Stimulated activated CD4-positive, alpha-beta T cell treated with anti-CD3 and anti-CD28 coated beads, TNF-alpha, amount 100 ng/mL, for 24 hours (primary cell): ENCODE measurements at regions not wholly inside any gene's neighbourhood (a gene's known extent, or its start where the extent isn't known, plus 50 kb on each side); places are given as distances from the start of the nearest gene placed in this dataset.
"Not testable (repeated sequence)": the region's sequence is repeated elsewhere in the genome, so short reads cannot be mapped to it uniquely, and the experiment has no call there.

Experiments
- DNase-seq, 3 experiments: peaks; one replicate each; pipeline ENCODE4 v3.0.0-alpha.2; 2020; ENCODE audit warnings: low read depth in 3 of 3

DNA sequence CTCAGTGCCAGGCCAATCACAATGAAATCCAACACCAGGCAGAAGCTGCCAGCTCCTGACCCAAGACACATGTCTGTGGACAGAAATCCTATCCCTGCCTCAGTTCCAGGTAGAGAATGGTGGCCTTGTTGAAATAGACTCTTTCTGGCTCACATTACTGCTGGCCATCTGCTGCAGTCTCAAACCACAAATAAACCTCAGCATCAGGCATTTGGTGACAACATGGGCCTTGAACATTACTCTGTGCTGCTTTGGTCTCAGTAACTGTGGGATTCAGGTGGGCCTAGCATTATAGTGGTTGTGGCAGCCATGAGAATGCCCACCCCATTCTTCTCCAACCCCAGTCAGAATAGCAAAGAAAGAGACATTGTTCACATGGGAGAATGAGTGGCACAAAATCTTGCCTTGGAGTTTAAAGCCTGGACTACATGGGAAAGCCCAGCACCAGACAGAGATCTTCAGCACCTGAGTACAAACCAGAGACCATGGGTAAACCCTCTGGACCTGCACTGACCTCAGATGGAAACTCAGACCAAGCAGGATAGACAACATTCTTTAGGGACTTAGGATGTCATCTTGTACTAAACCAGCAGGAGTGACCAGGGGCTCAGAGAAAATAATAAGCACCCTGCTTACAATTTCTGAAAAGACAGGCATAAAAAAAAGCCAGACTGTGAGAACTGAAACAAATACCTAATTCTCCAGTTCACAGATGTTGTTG lies 50.4 kb upstream of the TRAM1L1 start:
- no peak for DNase-seq

DNA sequence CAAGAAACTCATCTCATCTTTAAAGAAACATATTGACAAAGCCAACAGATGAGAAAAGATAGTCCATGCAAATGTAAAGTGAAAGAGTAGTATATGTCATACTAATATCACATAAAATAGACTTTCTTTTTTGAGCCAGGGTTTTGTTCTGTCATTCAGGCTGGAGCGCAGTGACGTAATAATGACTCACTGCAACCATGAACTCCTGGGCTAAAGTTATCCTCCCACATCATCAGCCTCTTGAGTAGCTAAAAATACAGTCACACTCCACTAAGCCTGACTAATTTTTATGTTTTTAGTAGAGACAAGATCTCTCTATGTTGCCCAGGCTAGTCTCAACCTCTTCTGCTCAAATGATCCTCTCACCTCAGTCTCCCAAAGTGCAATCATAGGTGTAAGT lies 51.8 kb upstream of the TRAM1L1 start:
- no peak for DNase-seq

DNA sequence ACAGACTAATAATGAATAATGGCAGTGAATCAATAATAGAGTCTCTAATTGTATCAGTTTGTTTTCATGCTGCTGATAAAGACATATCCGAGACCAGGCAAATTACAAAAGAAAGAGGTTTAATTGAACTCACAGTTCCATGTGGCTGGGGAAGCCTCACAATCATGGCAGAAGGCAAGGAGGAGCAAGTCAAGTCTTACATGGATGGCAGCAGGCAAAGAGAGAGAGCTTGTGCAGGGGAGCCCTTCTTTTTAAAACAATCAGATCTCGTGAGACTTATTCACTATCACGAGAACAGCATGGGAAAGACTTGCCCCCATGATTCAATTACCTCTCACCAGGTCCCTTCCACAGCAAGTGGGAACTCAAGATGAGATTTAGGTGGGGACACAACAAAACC lies 53.4 kb upstream of the TRAM1L1 start:
- DNase-seq: not testable (repeated sequence)

DNA sequence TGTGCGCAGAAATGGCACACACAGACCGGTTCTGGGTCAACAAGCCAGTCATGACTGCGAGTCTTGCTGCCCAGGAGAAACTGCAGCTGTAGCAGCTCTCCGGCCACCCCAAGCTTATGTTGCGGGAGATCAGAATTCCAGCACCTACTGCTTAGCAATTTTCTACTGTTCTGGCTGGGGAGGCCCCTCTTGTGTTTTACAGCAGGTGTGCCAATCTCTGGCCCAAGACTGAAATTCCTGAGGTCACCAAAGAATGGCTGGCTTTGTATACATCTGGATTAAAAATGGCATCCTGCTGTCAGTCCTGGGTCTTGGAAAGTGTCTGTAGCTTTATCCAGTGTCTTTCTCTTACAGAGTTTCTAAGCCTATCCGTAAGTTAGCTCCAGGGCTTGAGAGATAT lies 68.9 kb upstream of the TRAM1L1 start:
- no peak for DNase-seq

DNA sequence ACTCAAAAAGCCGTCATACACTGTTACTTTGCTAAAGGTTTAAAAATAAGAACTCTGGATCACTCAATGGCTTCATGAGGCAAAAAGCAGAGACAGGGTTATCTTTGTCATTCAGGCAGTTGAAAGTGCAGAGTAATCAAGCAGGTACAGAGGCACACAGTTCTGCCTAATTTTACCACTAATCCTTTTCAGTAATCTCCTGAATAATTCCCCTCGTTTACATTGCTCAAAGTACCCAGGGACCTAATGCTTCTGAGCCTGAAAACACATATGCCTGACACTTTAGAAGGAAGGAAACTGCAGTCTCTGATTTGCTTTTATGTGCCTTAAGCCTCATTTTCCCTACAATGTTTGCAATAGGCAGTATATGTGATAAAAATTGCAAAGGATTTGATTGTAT lies 71.4 kb upstream of the TRAM1L1 start:
- DNase-seq: no peak

DNA sequence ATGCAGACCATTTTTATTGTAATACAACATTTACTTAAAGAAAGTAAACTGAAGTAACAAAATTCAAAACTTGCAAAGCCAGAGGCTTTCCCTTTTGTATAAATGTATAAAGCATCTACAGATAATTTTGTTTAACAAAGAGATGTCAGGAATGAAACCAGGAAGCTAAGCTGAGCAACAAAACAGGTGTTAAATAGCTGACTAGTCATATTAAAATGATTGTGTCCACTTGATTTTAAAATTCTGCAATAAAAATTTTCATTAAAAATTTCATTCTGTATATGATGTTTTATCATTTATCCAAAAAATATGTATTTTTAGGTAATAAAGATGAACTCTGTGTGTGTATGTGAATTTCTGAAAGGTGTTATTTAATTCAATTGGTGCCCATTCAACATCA lies 72.0 kb upstream of the TRAM1L1 start:
- DNase-seq: no peak

DNA sequence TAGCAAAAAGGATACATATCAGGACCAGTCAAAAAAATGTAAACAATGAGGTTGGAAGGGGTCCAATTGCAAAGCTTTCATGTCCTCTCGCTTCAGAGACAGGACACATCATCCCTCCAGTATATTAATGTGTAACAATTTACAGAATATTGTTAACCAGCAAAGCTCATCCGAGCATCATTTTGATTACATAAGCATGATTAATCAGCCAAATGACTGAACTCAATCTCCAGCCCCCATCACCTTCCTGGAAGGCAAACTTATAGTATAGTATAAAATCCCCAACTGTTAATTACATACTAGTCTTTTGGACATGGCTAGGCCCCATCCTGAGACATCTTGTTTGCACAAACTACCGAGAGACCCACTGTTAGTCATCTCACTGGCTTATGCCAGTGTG lies 77.6 kb upstream of the TRAM1L1 start:
- DNase-seq: no peak

DNA sequence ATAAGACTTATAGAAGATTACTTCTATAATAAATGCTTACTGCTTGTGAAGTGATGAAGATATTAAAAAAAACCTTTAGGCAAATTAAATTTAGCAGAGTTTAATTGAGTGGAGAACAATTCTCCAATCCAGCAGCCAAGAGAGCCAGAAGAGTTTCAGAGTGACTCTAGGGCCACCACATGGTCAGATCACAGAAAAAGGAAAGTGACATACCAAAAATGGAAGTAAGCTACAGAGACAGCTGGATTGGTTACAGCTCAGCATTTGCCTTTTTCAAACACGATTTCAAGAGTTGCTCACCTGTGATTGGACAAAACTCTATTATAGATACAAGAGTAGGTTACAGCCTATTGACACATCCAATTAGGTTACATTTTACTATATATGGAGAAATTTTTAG lies 79.0 kb upstream of the TRAM1L1 start:
- DNase-seq: no peak

DNA sequence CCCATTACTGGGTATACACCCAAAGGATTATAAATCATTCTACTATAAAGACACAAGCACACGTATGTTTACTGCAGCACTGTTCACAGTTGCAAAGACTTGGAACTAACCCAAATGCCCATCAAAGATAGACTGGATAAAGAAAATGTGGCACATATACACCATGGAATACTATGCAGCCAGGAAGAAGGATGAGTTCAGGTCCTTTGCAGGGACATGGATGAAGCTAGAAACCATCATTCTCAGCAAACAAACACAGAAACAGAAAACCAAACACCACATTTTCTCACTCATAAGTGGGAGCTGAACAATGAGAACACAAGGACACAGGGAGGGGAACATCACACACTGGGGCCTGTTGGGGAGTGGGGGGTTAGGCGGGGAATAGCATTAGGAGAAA lies 90.0 kb upstream of the TRAM1L1 start:
- DNase-seq: not testable (repeated sequence)

DNA sequence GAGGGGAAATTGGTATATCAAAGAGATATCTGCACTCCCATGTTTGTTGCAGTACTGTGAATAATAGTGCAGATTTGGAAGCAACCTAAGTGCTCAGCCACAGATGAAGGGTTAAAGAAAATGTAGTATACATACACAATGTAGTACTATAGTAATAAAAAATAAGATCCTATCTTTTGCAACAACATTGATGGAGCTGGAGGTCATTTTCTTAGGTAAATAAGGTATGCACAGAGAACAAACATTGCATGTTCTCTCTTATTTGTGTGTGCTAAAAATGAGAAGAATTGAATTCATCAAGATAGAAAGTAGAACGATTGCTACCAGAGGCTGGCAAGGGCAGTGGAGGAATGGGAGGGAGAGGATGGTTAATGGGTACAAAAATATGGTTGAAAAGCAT lies 117.9 kb upstream of the TRAM1L1 start:
- no peak for DNase-seq

DNA sequence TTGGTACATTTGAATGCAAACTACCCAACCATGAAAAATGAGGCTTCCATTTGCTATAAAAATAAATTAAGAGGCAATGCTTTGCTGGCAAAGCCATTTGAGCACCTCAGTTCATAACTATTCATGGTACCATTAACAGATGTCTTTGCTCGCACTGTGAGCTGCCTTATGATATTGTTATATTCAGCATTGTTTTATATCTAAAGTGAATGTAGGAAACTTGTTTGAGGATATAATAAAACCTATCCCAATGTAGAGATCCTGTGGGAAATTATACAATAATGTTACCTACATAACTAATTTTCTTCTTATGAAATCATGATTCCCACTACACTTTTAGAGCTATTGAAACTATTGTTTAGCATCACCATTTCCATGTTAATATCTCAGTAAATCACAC lies 125.2 kb upstream of the TRAM1L1 start:
- no peak for DNase-seq

DNA sequence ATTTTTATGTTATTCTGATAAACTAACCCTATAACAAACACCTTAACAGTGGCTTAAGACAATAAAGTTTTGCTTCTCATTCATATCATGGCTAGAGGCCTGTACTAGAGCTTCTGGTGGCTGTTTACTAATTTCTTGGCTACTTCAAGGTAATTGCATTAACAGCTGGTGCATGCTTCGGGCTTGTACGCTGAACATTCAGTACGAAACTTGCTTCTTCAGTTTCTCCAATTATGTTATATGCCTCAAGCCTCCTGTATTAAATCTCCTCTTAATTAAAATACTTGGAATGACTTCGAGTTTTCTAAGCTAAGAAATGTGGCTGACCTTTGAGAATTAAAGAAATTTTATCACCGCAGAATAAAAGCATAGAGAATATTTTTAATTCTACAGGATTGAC lies 138.9 kb upstream of the TRAM1L1 start:
- no peak for DNase-seq

DNA sequence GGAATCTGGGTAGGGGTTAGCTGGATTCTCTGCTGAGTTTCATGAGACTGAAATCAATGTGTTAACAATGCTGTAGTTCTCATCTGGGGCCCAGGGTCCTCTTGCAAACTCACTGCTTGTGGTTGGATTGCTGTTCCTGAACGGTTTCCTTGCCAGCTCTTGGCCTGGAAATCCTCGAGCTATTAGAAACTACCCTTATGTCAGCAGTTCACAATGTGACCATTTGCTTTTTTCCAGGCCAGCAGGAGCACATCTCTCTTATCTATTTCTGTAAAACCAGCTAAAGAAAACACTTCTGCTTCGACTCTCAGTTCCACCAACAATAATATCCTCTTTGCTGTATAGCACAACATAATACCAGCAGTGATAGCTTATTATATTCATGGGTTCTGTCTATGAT lies 140.1 kb upstream of the TRAM1L1 start:
- DNase-seq: no peak

DNA sequence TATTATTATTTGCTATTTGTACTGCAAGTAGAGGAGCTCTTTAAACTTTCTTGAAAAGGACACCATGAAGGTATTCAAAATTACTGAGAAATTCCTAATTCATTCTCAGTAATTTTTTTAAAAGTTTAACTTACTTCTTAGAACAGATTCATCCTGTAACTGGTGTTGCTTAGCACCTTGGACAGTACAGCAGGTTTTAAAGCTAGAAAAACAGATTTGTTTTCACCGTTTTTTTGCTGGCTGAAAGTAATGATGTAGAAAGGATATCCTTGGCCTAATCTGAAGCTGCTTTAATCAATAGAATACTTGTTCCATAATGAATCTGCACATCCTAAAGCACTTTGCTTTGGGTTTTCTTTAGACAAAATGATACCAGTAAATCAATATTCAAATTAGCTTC lies 142.5 kb upstream of the TRAM1L1 start:
- no peak for DNase-seq

DNA sequence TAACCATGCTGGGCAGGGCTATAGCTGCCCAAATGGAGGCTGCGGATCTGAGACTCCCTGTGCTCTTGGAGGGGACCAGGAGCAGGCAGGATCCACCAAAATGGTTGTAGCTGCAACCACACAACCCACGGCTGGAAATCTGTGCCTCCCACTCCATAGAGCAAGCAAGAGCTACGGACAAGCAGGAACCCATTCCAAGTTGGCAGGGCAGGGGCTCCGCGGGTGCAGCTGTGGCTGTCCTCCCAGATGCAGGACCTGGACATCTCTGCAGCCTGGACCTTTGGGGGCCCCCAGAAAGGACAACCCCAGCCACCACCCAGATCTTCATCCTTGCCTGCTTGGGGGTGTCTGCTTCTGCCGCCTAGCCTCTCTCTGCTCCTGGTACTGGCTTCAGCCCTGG lies 154.1 kb upstream of the TRAM1L1 start:
- no peak for DNase-seq

DNA sequence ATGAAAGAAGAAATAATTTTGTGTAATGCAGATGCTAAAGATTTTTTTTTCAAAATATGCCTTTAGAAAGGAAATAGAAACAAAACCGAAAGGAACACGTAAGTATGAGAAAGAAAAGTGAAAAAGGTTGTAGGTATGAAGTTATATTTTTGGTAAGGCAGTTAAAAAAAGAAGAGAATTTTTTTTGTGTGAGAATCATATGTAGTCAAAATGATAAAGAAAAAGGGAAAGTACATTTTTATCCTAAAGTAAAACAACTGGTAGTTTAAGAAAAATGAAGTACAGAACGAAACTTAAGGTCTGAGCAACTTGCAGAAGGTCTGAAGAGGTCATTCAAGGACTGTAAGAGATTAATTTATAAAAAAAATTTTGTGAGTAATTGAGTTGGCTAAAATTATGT lies 164.0 kb upstream of the TRAM1L1 start:
- DNase-seq: no peak

DNA sequence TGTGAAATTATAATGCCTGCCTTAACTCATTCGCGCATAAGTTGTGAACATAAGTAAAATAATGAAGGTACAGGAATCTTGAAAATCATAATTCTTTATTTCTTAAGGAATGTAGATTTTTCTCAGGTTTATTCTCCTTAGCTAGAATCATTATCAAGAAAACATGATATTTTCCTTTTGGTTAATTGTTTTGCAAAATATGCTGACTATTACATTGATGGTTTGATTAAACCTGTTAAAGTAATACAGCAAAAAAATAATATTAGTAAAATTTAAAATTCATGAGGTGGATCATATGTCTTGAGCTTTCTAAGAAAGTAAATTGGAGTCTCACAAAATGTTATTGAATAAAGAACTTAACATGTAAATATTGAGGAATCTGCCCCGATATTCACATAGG lies 178.7 kb upstream of the TRAM1L1 start:
- DNase-seq: no peak

DNA sequence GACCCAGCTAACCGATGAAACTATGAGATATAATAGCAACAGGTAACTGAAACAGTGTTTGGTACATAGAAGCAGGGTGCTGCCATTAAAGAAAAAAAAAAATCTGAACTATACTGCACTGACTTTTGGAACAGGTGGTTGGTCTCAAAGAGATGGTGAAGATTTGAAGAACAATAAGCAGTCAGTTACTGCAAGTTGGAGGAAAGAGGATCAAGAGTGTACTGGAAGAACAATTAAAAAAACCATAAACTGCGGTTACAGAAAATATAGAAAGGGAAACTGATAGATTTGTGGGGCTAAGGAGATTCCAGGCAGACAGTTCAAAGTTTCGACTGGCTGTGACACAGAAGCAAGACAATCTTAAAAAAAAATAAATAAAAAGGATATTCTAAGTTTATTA lies 181.9 kb upstream of the TRAM1L1 start:
- no peak for DNase-seq

DNA sequence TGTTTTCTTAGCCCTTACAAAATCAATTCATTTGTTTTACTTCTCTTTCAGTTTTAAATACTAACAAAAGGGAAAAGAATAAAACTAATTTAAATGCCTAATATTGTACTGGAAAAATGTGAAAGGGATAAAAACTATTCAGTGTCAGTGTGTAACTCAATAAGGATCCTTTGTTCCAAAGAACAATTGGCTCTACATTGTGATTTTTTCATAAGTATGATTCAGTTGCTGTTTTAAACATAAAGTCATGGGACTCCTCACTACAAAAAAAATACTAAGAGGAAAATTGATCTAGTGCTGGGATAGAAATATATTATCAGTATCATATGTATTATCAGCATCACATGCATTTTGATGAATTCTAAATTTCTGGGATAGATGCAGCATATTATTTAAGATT lies 199.4 kb upstream of the TRAM1L1 start:
- DNase-seq: no peak

DNA sequence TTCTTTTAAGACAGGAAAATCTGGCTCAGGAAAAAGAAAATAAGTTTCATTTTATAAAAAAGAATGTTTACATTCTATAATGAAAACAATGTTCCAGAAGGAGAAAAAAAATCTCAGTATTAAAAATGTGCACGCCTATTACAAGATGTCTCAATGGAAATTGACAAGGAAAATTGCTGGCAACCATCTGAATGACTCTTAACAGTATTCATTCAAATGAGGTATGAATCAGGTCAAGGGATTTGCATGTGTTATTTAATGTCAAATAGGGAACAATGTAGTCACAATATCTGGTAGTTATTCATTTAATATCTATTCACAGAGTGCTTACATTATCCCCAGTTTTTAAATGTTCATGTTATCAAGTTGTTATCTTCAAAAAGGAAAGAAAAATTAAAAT lies 208.4 kb upstream of the TRAM1L1 start:
- DNase-seq: no peak

DNA sequence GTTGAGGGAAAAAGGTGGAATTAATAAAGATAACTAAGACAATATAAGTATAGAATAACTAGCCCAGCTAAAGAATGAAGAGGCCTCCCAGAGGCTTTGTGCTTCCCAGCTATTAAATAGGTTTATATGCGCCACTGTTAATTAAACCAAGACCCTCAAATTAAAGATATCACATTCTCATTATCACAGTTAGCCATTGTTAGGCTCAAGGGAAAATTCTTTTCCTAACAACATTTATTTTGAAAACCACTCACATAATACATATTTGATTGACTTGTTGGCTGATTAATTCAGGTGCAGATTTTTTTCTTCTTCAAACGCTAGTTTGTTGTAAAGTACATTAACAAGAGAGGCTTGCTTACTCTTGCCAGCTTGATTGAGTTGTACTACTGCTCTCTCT lies 216.8 kb upstream of the TRAM1L1 start:
- no peak for DNase-seq

DNA sequence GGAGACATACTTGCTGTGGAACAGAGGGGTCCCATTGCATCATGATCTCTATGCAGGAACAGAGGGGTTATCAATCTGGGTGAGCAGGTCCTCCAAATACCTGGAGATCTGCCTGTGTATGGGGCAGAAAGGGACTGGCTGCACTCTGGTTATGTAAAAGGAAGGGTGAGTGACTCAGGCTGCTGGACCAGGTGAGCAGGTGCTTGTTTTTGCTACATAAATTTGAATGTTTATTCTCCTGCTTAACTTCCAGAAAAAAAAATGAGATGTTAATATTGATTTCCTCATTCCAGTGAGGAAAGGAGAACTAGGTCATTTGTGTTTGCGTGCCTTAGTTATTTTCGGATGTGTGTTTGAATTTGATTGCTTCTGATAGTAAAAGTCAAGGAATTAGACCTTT lies 225.8 kb upstream of the TRAM1L1 start:
- no peak for DNase-seq

DNA sequence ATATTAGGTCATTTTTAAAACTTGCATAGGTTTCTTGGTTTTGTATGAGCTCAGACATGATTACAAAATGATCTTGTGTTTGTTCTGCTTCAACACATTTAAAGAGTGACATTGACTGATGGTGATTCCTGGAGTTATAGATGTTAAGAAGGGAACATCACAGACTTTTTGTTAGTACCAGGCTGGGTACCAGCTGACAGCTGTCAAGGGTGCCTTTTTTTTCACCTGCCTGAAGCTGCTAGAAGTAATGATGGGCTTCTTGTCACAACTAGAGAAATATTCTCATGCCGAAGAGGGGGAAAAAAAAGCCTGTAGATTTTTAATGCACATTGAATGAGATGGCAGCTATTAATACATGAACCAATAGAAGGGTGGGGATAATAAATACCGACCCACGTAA lies 226.6 kb upstream of the TRAM1L1 start:
- no peak for DNase-seq

DNA sequence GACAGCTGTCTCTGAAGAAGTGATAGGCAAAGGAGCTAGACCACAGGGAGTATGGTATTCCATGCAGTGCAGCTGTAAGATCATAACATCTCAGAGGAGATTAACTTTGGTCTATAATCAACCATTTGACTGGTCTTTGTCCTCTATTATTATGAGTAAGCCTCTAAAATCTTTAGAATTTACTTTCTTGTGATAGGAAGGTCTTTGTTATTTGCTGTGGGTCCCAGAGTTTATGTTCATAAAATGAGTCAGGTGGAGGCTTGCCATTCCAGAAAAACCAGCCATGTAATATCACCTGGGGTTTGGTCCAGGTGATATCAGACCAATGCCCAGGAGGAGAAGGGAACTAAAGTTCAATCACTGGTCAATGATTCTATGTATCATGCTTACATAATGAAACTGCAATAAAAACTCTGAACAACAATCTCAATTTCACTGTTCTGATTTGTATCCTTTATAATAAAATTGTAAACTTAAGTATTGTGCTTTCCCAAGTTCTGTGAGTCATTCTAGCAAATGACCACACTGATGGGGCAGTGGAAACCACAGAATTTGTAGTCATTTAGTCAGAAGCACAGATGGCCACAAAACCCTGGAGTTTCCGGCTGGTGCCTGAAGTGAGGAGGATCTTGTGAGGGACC lies 239.6 kb upstream of the TRAM1L1 start:
- no peak for DNase-seq
